GM12874 (cell line): ENCODE measurements at regions not wholly inside any gene's neighbourhood (a gene's known extent, or its start where the extent isn't known, plus 50 kb on each side); places are given as distances from the start of the nearest gene placed in this dataset.

ENCODE experiments used
- TF ChIP-seq, protein P1 (sequence below): IDR thresholded peaks from 2 replicates; pipeline ENCODE4 v1.5.1; 2011; ENCODE audit warnings: low read depth, mild to moderate bottlenecking, control low read depth, low read length, moderate library complexity; ENCODE audit not compliant: insufficient read depth

DNA sequence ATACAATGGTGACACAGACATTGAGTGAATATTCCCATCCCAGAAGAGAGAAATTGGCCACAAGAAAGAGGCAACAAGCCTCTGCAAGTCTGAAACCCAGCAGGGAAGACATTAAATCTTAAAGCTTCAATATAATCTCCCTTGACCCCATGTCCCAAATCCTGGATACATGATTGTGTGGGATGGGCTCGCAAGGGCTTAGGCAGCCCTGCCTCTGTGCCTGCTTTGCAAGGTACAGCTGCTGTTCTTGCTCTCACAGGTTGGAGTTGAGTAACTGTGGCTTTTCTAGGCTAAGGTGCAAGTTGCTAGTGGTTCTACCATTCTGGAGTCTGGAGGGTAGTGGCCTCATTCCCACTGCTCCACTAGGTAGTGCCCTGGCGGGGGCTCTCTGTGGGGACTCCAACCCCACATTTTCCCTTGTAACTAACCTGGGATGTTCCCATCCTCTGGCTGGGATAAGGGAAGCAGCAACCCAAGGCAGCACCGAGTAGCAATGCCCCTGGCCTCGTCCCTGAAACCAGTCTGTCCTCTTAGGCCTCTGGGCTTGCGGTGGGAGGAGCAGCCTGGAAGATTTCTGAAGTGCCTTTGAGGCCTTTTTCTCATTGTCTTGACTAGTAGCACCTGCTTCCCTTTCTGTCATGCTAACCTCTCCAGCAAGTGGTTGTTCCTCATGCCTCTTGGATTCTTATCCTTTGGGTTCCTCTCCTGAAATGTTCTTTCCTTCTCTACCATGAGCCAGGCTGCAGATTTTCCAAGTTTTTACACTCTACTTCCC, 90.0 kb downstream of the FAM174B start:
- TF ChIP-seq, protein P1, sequence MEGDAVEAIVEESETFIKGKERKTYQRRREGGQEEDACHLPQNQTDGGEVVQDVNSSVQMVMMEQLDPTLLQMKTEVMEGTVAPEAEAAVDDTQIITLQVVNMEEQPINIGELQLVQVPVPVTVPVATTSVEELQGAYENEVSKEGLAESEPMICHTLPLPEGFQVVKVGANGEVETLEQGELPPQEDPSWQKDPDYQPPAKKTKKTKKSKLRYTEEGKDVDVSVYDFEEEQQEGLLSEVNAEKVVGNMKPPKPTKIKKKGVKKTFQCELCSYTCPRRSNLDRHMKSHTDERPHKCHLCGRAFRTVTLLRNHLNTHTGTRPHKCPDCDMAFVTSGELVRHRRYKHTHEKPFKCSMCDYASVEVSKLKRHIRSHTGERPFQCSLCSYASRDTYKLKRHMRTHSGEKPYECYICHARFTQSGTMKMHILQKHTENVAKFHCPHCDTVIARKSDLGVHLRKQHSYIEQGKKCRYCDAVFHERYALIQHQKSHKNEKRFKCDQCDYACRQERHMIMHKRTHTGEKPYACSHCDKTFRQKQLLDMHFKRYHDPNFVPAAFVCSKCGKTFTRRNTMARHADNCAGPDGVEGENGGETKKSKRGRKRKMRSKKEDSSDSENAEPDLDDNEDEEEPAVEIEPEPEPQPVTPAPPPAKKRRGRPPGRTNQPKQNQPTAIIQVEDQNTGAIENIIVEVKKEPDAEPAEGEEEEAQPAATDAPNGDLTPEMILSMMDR, result no peak

DNA sequence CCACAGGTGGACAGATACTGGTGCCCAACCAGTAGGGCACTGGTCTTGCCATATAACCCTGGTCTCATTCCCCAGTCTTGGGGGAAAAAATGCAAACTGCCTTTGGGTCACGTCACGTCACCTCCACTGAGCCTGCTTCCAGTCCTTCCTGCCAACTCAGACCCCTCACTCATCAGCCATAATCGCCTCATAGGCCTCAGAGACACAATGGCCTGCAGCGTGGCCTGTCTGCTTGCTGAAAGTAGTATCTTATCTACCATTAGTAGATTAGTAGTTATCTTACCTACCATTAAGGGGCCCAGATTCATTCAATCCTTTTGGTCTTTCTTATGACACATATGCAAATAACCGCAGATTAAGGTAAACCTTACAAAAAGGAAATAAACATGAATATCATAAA, 93.8 kb downstream of the FAM174B start:
- TF ChIP-seq, protein P1, result no peak

DNA sequence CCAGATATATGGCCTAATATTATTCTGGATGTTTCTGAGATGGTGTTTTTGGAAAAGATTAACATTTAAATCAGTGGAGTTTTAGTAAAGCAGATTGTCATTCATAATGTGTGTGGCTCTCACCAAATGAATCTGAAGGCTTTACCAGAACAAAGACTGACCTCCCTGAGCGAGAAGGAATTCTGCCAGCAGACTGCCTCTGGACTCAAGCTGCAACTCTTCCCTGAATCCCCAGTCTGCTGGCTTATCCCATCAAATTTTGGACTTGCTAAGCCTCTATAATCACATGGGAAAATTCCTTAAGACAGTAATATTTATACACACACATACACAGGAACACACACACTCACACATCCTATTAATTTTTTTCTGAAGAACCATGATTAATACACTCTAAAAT, 102.3 kb downstream of the FAM174B start:
- TF ChIP-seq, protein P1, result no peak

DNA sequence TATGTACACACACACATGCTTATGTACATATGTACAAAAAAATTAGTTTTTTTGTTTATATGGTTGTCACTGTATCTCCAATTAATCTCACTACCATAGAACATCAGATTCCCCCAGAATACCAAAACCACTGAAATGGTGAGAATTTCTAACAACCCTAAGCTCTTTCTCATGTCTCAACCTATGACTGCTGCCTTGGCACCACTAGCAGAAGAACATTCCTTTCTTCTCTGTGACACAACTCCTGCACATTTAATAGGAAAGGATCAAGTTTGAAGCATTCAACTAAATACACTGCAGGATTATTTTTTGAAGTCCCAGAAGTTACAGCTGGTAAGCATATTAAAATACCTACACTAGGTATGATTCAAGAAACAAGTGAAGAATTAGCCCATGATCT, 109.6 kb downstream of the FAM174B start:
- TF ChIP-seq, protein P1, result no peak

DNA sequence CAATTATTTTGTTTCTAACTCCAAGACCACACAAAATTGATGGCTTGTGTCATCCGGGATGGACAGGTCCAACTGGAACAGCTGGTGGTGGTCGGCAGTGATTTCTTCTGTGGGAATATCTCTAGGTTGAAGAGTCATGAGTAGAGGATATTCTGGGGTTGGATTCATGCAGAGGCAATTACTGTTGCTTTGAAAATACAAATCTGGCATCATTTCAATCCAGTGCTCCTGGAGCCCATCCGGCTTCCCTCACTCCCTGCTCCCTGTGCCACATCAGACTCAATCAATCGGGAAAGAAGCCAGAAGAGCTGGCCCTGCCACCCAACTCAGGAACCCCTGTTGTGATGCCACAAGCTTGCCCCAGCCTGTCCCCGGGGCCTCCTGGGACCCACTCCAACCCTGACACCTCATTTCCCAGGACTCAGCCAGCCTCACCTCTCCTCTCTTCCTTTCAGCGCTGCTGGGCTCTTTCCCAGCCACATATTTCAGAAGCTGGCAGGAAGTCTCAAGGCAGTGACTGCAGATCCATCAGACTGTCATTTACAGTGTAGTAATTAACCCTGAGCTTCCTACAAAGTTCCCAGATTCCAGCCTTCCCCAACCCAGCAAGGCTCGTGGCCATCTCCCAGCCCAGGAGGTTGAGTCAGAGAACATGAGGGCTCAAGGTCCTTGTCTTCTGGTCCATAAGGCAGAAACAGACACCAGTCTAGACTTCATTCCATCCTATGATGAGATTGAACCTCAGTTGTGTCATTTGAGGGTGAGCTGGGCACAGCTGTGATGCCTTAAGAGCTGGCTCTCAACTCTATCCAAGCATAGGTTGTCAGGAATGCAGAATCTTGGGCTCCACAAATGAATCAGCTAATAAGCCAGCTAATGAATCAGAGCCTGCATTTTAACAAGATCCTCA, 114.0 kb downstream of the FAM174B start:
- TF ChIP-seq, protein P1, result no peak

DNA sequence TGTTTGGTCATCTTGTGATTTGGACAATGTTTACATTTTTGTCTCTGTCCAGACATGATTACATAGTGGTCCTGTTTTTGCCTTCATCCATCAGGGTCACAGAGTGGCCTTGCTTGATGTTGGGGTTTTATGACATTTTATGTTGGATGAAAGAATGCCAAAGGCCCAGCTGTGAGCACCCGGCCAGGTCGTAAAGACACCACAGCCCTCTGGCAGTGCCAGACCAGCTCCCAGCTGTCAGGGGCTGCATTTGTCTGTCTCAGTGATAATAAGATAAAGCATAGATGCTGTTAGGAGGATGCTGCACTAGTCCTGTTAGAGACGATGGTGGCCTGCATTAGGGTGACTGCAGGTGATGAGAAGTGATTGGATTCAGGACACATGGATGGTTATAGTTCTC, 117.5 kb downstream of the FAM174B start:
- TF ChIP-seq, protein P1, result no peak

DNA sequence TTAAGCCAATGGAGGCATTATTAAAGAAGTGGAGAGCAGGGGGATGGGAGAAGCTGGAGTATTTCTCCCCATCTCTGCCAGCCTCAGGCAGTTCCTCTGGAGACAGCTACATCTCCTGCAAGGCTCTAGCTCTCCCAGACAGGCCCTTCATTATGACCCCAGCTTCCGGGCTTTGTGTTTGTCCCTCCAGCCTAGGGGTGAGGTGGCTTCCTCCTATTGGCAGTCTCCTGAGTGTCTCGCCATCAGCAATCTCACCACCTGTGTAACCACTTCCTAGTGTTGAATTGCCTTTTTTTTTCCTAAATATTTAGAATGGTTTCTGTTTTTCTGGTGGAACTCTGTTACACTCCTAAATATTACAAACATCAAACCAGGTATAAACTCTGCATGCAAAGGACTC, 122.3 kb downstream of the FAM174B start:
- TF ChIP-seq, protein P1, result no peak
